SW480 (cell line): ENCODE measurements at regions not wholly inside any gene's neighbourhood (a gene's known extent, or its start where the extent isn't known, plus 50 kb on each side); places are given as distances from the start of the nearest gene placed in this dataset.

Experiments used
- DNase-seq: peaks from one replicate; pipeline ENCODE4 v3.0.0-alpha.2; 2016; ENCODE audit warnings: low spot score

DNA sequence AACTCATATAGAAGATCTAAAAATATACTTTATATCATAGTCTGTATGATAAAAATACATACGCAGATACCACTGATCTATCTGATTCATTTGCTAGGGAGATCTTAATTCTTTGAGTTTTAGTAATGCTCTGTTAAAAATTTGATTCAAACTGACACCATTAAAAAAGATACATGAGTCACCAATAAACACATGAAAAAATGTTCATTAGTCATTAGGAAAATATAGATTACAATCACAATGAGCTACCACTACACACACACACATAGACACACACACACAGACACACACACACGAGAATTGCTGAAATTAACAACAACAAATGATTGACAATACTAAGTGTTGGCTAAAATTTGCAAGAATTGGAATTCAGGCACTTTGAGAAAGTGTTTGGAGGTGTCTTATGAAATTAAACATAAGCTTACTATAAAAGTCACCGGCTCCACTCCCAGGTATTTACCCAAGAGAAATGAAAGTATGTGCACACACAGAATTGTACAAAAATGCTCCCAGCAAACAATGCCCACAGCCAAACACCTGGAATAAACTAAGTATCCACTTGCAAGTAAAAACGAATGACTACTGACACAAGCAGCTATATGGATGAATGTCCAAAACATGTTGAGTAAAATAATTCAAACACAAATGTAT is 117.7 kb upstream of the GGTLC1 start:
- DNase-seq, result no peak

DNA sequence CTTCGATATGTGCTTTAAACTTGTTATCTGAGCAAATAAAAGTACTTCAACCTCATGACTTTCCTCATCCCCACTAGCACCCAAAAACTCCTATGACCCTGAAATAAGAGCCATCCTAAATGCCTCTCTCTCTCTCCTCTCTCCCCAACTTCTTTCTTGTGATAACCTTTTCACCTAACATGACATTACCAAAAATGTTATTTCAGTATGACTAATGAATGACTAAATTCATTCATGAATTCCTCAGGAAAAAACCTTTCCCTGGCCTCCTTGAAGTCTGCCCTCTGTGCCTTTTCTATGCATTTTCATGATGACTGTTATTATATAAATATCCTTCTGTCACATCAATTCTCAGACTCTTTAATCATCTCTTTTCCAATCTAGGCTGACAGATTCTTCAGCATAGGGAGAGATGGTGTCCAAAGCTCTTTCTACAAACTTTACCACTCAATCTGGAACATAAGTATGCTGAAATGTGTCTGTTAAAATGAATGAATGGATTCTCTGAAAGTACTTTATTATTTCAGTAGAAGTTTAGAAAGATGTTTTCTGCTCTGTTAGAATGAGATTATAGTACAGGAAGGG is 114.3 kb upstream of the GGTLC1 start:
- DNase-seq, result no peak

DNA sequence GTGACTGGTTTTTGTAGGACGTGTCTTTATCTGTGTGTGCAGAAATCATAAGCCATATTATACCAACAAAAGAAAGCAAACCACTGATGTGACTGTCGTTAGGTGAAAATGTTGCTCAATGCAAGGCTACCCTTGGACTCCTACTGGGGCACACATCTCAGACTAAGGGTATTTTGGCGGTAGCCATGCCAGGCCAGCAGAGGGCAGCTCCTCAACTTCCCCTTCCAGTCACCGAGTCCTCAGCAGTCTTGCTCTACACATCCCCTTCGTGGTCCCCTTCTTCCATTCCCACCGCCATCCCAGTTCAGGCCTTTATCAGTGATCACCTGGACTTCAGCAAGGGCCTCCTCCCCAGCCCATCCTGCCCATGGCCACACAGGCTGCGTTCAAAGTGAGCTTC is 113.7 kb upstream of the GGTLC1 start:
- DNase-seq, result peak; percentile 48

DNA sequence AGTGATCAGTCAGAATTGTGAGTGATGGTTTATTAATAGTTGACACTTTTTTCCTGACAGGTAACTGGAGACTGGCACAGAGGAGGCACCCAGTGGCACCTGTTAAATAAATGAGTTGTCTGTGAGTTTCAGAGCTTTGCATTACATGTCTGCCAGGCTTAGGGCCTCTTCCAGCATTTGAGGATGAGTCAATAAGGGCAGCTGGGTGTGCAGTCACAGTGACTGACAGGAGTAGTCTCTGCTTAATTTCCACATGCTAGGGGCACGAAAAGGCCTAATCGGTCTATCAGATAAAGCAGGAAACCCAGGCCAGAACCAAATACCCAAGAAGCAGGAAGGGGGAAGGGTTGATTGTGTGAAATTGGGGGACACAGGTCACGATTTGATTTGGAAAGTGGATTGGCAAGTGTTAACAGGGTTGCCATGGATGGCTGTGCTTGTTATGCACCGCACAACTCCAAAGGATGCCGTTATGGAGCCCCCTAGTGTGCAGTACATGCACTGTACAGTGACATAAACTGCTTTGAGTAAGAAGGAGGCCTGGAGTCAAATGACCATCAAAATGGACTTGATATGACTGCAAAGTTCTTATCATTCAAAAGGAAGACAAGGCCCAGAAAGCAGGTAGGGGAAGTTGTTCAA is 111.9 kb upstream of the GGTLC1 start:
- DNase-seq, result peak; percentile 89

DNA sequence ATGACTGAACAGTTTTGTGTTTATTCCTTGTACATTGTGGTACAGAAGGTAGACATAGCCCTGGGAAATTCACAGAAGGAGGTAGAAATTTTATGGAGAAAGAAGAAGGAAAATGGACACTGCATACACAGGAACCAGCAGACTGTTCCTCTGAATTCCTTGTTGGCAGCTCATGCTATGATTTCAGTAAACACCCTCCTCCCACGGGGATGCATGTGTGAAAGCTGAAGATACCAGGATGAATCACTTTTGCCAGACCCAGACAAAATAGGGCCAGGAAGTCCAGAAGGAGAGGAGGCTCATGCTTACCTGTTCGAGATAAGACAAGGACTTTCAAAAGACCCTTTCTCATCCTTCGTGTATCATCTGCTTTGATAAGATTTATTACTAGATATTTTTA is 110.3 kb upstream of the GGTLC1 start:
- DNase-seq, result peak; percentile 27

DNA sequence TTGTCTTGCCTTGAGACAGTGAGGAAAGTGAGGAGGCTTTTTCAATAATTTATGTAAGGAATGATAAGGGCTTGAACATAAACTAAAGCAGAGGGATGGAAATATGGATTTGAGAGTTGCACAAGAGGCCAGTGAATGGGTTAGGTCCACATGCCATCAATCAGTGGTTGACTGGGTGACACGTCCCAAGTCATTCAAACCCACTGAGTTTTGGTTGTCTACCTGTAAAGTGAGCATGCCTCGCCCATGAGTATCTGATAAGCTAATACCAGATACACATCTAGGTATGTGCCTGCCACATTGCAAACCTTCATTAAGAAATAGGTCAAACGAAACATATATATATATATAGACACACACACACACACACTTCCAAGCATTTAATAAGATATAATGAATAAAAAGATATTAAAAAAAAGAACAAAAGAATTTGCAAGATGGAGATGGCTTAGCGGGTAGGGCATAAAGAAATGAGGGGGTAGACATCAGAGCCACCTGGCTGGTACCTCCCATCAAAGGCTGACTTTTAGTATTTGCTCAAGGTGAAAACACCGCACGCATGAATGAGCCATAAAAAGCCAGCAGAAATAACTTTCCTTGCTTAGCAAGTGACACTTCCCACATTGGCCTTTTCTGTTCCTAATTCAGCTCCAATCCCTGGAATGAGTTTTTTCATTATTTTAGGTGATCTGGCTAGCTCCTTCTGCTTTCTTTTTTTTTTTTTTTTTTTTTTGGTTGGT is 109.1 kb upstream of the GGTLC1 start:
- DNase-seq, result peak; percentile 57

DNA sequence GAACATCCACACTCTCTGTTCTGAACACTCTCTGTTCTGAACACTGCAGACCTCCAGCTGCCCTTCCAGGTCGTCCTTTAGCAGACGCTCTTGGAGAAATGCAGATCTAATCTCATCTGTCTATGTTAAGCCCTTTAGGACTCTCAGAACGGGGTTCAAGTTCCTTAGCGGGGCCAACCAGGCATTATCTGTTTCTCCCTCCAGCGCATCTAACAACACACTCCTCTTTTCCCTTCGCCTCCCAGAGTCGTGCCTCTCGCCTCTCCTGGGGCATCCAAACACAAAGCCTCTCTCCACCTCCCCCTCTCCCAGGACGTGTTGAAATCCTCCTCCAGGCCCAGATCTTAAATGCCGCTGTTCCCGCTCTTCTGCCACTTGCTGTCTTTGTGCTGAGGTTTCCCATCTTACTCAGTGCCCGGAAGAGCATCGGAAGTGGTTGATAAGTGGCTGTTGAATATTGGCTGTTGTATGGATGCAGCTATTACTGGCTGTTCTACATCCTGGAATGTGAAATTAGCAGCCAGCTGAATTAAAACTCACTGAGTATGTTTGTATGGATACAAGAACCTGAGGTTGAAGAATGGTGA is 108.4 kb upstream of the GGTLC1 start:
- DNase-seq, result no peak

DNA sequence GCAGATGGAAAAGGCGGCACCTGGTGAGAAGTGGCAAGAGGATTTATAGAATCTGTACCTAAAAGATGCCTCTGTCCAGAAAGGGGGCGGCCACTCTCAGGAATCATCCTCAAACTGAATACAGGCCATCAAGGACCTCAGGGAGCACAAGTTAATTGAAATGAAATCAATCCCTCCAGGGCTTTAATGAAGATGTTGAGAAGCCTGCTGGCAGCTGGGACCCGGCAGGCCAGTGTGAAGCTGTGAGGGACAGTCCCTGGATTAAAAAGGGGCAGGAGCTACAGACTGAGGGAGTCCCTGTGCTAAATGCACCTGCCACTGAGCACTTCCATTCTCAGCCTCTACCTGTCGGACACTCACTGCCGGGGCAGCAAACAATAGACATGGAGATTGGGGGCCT is 107.7 kb upstream of the GGTLC1 start:
- DNase-seq, result peak; percentile 42

DNA sequence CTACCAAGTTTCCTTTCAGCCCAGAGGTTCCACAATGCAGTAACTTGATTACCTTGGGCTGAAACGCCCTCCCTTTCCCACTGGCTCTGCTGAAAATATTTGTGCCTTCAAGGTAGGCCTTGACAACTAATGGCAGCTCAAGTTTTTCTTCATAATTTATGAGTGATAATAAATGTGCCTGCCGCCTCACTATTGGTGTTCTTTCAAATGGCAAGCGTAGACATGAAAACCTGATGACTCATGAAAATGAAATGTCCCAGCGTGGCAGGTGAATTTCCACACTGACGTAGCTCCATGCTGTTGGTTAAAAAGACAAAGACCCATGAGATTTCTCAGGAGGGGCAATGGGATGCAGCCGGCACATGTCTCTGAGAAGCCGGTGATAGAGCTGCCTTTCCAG is 107.2 kb upstream of the GGTLC1 start:
- peak; percentile 98 for DNase-seq

DNA sequence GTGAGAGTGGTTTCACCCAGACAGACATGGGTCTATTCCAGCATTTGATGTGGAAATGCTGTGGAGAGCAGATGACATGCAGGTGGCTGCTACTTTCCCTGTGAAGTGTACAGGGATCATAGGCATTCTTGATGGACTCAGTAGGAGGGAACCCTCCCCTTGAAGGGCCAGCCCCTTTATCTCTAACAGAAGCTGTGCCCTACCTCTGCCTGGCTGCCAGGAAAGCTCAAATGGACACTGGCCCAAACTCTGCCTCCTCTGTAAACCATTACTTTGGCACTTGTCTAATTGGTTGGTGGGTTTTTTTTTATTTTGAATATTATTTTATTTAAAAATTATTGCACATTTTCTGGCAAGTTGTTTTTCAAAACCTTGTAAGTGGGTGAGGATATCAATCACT is 106.7 kb upstream of the GGTLC1 start:
- peak; percentile 41 for DNase-seq

DNA sequence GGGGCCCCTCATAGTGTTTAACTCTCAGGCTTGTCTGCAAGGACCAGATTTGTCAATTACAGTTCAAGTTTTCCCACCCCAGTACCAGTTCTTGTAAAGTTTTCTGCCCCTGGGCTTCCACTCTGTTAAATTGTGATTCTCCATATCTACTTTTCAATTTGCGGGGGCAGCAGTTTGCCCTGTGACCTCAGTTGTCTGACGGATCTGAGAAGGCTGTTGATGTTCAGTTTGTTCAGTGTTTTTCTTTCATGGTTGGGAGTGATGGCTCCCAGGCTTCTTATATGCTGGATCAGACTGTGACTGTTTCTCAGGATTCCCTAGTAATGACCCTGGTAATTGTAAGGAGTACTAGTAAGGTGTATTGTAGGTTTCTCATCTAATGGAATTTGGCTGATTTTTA is 101.0 kb upstream of the GGTLC1 start:
- no peak for DNase-seq

DNA sequence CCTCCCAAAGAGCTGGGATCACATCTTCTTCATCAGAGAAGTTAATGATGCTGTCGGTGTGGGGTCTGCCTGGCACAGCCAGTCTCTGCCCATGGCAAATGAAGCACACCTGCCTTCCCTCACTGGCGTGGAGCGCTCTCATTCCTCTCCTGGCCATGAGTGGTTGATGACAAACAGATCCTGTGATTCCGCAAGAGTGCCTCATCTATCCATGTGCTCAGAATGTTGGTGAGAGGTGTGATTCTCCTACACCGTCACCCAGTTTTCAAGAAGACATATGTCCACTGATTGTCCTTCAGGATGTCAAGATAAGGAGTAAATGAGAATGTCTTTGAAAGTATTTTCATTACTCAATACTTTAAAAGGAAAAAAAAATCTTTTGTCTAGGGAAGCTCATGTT is 97.5 kb upstream of the GGTLC1 start:
- DNase-seq, result no peak

DNA sequence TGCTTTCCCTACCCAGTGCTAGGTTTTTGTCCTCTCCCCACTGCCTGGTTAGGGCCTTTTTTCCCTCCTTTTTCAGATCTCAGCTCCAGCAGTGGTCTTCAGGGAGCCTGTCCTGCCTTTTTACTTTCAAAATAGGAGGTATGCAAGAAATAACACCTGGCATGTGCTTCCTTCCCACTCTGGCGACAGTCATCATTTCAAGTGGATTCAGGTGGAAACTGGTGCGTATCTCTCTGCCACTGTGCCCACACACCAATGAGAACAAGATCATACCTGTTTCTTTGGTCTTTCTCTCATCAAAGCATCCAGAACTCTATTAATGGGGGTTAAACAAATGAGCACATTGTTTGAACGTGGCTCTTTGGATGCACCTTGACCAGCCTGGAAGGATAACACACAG is 95.7 kb upstream of the GGTLC1 start:
- DNase-seq, result no peak

DNA sequence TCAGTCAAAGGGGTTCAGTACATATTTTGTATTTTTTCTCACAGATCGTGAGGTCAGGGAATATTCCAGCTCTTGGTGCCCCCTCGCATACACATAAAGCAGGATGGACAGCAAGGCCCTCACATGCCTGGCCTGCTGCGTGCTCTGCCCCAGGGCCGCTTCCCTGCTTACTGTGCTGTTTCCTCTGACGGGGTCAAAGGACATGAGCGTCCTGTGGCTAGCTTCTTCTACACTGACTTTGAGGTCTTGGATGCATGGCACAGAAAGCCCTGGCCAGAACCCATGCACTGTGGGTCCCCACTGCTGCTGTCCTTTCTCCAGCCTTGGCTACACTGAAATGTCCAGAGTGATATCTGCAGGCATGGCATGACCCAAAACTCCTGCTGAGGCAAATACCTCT is 92.5 kb upstream of the GGTLC1 start:
- DNase-seq, result no peak

DNA sequence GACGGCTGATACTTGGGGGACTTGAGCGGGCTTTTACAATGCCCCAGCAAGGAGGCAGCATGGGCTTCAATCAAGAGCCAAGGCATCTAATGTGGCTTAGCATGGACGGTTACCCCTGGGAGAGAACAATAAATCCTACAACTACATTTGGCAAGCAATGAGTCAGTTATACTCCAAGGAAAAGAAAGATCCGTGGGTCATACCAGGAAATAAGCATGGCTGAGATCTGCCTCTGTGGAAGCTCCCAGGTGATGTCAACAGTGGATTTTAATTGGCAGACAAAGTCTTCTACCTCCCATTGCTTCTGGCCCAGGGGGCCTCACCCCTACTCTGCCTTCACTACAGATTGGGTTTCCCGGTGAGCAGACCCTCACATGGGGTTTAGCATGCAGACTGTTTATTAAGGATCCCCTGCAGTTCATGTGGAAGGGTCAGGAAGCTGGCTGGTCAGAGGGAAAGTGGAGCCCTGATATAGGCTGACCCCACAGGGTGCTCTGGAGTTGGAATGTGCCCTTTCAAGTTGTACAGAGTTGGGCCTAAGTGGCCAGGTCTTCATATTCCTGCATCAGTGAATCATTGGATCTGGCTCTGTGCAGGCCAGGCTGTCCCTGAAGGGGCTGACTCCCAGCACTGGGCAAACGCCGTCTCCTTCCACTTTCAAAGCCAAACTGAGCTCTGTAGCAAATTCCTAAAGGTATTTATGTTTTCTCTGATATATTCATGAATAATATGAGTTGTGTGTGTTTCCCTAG is 91.3 kb upstream of the GGTLC1 start:
- DNase-seq, result no peak

DNA sequence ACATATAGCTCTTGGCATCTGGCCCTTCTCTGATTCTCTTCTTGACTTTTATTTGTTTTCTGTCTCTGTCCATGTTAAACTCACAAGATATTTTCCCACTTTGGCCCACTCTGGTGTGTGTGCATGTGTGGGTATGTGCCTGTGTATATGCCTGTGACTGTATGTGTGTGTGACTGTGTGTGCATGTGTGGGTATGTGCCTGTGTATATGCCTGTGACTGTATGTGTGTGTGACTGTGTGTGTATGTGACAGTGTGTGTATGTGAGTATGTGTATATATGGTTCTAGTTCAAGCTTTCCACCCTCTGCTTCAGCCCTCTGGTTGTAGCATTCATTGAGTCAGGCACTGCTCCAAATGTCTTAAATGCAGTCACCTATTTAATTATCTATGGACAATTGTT is 88.6 kb upstream of the GGTLC1 start:
- no peak for DNase-seq

DNA sequence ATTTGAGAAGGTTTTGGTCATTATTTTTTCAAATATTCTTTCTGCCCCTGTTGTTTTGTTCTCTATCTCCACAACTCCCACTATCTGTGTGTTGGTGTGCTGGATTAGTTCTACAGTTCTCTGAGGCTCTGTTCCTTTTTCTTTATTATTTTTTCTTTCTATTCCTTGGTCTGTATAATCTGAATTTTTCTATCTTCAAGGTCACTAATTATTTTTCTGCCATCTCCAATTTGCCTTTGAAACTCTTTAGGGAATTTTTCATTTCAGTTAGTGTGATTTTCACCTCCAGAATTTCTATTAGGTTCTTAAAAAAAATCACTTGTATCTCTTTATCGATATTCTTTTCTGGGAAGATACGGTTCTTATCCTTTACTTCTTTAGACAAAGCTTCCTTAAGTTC is 82.1 kb upstream of the GGTLC1 start:
- DNase-seq, result no peak

DNA sequence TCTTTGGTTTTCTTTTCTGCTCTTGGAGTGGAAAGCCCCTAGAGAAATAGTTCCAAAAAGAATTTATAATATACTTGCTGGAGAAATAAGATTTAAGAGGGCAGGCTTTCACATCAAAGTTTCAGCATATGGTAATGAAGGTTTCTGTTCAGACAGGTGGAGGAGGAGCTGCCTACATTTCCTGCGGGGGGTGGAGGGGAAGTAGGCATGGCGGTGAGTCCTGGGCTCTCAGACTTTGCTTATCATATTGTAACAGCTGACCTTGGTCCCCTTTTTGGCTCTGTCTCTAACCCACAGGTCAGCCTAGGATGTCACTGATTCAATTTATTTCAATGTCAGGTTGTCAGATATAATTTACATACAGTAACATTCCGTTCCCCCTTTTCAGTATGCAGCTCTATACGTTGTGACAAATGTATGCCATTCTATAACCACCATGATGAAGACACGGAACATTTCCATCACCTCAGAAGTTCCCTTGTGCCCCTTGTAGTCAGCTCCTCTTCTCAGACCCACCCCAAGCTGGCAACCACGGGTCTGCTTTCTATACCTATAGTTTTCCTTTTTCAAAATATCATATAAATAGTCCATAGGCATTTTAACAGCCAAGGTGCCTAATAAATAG is 77.6 kb upstream of the GGTLC1 start:
- no peak for DNase-seq

DNA sequence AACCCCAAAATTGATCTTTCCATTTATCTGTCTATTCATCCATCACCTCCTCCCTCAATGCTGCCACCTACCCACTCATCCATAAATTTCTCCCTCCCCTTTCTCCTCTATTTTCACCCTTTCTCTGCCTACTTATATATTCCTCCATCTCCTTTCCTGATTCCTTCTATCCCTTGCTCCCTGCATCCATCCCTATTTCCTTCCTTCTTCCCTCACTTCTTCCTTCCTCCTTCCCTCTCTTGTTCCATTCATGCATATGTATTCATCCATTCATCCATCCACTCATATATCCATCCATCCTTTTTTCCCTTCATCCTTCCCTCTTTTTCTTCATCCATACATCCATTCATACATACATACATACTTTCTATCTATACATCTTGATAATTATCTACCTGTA is 76.3 kb upstream of the GGTLC1 start:
- DNase-seq, result no peak

DNA sequence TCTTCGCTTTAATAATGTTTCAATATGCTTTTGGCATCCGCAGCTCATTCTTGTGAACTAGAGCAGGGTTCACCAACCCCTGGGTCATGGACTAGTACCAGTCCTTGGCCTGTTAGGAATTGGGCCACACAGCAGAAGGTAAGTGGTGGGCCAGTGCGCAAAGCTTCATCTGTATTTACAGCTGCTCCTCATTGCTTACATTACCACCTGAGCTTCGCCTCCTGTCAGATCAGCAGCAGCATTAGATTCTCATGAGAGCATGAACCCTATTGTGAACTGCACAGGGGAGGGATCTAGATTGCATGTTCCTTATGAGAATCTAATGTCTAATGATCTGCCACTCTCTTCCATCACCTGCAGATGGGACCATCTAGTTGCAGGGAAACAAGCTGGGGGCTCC is 75.5 kb upstream of the GGTLC1 start:
- no peak for DNase-seq

DNA sequence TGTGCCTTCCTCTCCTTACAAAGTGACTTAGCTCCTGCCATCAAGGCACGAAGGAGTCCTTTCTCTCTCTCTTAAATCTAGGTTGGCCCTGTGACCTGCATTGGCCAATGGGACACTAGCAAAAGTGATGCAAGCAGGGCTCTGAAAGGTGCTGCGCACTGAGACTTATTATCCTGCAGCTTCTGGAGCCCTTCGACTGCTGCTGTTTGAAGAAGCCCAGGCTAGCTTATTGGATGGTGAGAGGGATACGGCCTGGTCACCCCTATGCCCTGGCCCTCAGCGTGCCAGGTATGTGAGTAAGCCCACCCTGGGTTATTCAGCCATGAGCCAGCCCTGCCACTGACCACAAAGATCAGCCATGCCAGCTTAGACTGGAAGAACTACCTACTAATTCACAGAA is 74.5 kb upstream of the GGTLC1 start:
- DNase-seq, result no peak
